IgD-negative memory B cell (primary cell): ENCODE measurements at regions not wholly inside any gene's neighbourhood (a gene's known extent, or its start where the extent isn't known, plus 50 kb on each side); places are given as distances from the start of the nearest gene placed in this dataset.
"Not testable (repeated sequence)": the region's sequence is repeated elsewhere in the genome, so short reads cannot be mapped to it uniquely, and the experiment has no call there.

Source experiments
- H3K27ac Mint-ChIP-seq, 3 donors: one replicate each; pipeline ENCODE4 v1.8.0; 2020 to 2022; ENCODE audit warnings: mild to moderate bottlenecking in 3 of 3, mixed read lengths in 3 of 3, moderate library complexity in 1 of 3
- H3K27me3 Mint-ChIP-seq: one replicate; pipeline ENCODE4 v1.8.0; 2021; ENCODE audit warnings: mixed read lengths
- H3K36me3 Mint-ChIP-seq: one replicate; pipeline ENCODE4 v1.8.0; 2020; ENCODE audit warnings: mild to moderate bottlenecking, mixed read lengths
- H3K4me1 Mint-ChIP-seq, 3 donors: one replicate each; pipeline ENCODE4 v1.8.0; 2020 to 2022; ENCODE audit warnings: mixed read lengths in 3 of 3, mild to moderate bottlenecking in 1 of 3
- H3K4me3 Mint-ChIP-seq, 4 donors: one replicate each; pipeline ENCODE4 v1.8.0; 2020 to 2022; ENCODE audit warnings: mild to moderate bottlenecking in 4 of 4, mixed read lengths in 4 of 4, moderate library complexity in 3 of 4
- H3K9me3 Mint-ChIP-seq, 3 donors: one replicate each; pipeline ENCODE4 v1.8.0; 2020 to 2021; ENCODE audit warnings: mixed read lengths in 3 of 3, mild to moderate bottlenecking in 1 of 3

- Mint-ChIP-seq H3K4me3 (no peak overlapping the region), H3K27ac (no peak overlapping the region), H3K4me1 (peaks cover 4 to 5% (median 4%) of the 10 kb centered on the region in 3 donors), H3K27me3 (no peaks in the 10 kb centered on the region), H3K36me3 (no peaks in the 10 kb centered on the region), H3K9me3 (no peaks in the 10 kb centered on the region)
Observed at GRCh38 chr16:11412175-11412904, 67.1 kb downstream of the RMI2 start.

DNA sequence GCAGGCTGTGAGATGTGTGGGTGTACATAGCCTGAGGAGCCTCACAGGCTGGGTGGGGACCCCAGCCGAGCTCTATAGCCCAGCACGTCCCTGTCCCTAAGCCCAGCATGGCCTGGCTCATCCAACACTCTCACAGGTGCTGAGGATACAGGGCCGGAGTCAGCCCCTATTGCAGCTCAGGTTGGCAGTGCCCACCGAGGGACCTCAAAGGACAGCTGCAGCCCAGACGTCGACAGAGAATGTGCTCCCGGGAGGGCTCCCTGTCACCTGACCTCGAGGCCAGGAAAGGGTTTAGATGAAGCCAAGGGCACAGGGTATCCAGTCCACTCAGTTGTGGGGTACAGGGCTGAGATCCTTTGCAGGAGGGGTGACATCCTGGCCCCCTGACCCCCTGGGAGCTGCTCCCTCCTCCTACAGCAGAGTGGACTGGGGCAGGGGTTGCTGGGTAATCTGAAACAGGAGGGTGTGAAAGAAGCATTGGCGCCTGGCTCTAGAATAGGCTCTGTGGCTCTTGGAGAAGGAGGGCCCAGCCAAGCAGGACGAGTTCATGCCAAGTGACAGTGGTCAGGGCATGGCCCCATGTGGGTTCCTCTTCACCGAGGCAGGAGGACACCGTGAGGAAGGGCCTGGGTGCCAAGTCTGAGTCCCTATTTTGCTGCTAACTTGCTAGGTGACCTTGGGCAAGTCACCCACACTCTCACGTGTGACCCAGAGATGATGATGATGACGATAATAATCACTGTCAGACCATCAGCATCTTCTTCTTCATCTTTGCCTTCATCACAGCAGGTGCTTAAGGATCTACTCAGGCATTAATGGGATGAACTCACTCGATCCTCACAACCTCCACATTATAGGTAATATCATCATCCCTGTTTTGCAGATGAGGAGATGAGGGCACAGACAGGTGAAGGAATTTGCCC, 68.0 kb downstream of the RMI2 start:
- H3K4me3 Mint-ChIP-seq, result no peak overlapping the region
- peaks cover 0 to 1% (median 0%) of the 10 kb centered on the region in 3 donors for H3K4me1 Mint-ChIP-seq
- no peaks in the 10 kb centered on the region for H3K27me3 Mint-ChIP-seq
- no peaks in the 10 kb centered on the region for H3K9me3 Mint-ChIP-seq
- no peak overlapping the region for H3K27ac Mint-ChIP-seq
- no peaks in the 10 kb centered on the region for H3K36me3 Mint-ChIP-seq

- Mint-ChIP-seq H3K9me3 (no peaks in the 10 kb centered on the region), H3K27ac (no peak overlapping the region), H3K4me1 (no peaks in the 10 kb centered on the region), H3K27me3 (no peaks in the 10 kb centered on the region), H3K36me3 (no peaks in the 10 kb centered on the region), H3K4me3 (no peak overlapping the region)
Observed at GRCh38 chr16:11413907-11414595, 68.8 kb downstream of the RMI2 start.

DNA sequence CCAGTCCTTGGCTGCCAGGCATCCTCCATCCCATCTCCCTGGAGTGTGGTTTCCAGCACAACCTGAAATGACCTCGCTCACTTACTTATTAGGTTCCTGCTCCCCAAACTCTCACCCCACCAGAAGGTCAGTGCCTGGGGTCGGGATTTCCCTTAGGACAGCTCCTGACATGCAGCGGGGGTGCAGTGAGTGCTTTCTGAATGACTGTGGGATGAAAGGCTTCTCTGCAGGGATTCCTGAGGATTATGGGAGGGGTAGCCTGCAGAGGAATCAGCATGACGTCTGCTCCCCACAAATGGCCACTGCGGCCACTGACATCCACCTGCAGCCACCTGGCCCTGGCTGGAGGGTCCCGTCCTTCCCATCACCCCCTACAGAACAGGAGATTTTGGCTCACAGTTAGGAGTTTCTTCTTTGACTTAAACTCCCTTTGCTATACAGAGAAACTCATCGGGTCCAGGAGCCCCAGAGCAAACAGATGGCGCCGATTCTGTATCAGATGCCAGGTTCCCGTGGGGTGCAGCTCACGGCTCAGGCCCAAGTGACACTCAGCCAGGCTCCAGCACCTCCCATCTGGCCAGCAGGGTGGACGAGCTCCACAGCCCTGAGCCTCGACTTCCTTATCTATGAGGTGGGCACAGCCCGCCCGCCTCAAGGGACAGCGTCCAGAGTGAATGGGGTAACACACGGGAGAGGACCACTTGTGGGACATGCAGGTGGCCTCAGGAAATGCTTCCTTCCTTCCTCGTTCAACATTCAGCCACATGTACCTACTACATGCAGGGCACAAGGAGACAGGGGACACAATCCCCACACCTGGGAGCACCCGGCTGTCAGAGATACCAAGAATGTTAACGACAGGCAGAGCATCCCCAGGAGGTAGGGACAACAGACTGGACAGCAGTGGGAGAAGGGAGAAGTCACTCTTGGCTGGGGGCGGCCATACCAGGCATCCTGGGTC, 69.8 kb downstream of the RMI2 start:
- Mint-ChIP-seq H3K27me3 (no peaks in the 10 kb centered on the region), H3K9me3 (no peaks in the 10 kb centered on the region), H3K36me3 (no peaks in the 10 kb centered on the region), H3K4me3 (no peak overlapping the region), H3K4me1 (no peaks in the 10 kb centered on the region), H3K27ac (no peak overlapping the region)

DNA sequence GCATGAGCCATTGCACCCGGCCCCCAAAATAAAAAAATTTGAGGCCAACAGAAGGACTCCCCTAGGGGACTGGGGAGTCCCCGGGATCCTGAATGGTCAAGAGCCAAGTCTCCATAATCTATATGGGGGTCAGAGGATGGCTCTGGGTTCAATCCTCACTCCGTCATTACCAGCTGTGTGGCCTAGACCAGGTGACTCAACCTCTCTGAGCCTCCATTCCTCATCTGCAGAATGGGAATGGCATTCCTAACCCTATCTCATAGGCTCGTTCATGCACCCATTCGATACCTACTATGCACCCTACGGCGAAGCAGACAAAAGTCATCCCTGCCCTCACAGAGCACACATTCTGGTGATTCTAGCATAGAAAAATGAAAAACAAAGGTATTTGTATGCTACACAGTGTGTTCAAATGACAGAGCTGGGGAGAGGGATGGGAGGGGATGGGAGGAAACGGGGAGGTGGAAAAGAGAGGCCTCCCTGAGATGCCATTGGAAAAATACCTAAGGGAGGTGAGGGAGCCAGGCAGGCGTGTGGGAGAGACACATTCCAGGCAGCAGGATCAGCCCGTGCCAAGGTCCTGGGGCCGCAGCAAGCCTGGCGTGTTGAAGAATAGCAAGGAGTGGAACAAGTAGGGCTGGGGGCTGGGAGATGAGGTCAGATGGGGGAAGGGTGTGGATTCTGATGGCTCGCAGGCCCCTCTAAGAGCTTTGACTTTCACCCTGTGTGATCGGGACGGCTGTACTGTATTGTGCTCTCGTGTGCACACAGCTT, 71.2 kb downstream of the RMI2 start:
- Mint-ChIP-seq H3K36me3 (no peaks in the 10 kb centered on the region), H3K27ac (no peak overlapping the region), H3K27me3 (no peaks in the 10 kb centered on the region), H3K4me1 (no peaks in the 10 kb centered on the region), H3K9me3 (no peaks in the 10 kb centered on the region), H3K4me3 (no peak overlapping the region)

DNA sequence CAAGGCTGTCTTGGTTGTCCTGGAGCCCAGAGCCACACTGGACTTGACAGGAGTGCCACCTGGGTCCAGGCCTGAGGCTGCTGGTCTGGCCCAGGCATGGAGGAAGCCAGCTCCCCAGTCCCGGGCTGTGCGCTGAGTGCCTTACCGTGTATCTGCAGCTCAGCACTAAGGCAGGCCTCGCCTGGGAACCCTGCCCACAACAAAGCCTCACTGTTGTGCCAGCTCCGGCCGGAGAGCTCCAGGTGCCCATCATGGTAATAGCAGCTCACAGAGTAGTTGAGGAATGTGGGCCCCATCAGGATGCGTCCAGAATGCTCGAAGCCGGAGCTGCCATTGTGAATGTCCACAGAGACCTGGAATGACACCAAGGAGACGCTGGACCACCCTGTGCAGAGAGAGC, 72.2 kb downstream of the RMI2 start:
- Mint-ChIP-seq H3K27ac (no peak overlapping the region), H3K36me3 (no peaks in the 10 kb centered on the region), H3K4me3 (no peak overlapping the region), H3K9me3 (peaks cover 0 to 2% (median 0%) of the 10 kb centered on the region in 3 donors), H3K4me1 (no peaks in the 10 kb centered on the region), H3K27me3 (peaks cover 2% of the 10 kb centered on the region)

DNA sequence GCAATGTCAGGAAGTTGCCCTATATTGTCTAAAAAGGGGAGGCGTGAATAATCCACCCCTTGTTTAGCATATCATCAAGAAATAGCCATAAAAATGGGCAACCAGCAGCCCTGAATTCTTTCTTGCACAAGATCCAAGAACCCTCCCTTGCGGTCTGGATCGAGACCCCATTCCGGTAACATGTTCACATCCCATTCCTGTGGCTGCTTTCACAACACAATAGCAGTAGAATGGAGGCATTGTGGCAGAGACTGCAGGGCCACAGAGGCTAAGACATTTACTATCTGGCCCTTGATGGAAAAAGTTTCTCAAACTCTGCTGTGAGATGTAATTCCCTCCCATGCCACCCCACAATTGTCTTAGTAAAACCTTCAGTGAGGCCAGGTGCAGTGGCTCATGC, 73.2 kb downstream of the RMI2 start:
- H3K4me1 Mint-ChIP-seq, result no peaks in the 10 kb centered on the region
- no peak overlapping the region for H3K4me3 Mint-ChIP-seq
- peaks cover 0 to 2% (median 0%) of the 10 kb centered on the region in 3 donors for H3K9me3 Mint-ChIP-seq
- no peaks in the 10 kb centered on the region for H3K36me3 Mint-ChIP-seq
- peaks cover 2% of the 10 kb centered on the region for H3K27me3 Mint-ChIP-seq
- no peak overlapping the region for H3K27ac Mint-ChIP-seq

- H3K4me3 Mint-ChIP-seq, H3K27me3 Mint-ChIP-seq, H3K9me3 Mint-ChIP-seq, H3K36me3 Mint-ChIP-seq, H3K27ac Mint-ChIP-seq, H3K4me1 Mint-ChIP-seq: not testable (repeated sequence)
Observed at GRCh38 chr16:11420067-11420466, 74.8 kb downstream of the RMI2 start.

DNA sequence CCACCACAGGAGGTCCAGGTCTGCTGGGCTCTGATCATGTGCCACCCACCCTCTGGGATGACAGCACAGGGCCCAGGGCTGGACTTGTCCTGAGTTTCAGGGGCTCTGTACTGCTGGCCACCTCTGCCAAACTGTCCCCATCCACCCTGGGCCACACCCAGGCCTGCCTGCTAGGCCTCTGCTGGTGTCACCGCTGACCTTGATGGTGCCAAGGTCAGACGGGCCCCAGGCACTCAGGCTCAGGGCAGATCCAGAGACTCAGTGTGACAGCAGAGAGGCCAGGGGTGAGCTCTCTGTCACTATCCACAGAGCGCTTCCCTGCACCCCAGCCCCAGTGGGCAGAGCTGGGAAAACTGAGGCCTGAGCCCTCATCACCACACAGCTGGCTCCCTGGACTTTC, 75.6 kb downstream of the RMI2 start:
- H3K27ac Mint-ChIP-seq, result peak overlapping the region in 1 of 3 donors; percentile 76
- no peak overlapping the region for H3K4me3 Mint-ChIP-seq
- peaks cover 0 to 2% (median 0%) of the 10 kb centered on the region in 3 donors for H3K9me3 Mint-ChIP-seq
- H3K4me1 Mint-ChIP-seq, result no peaks in the 10 kb centered on the region
- H3K27me3 Mint-ChIP-seq, result peaks cover 2% of the 10 kb centered on the region
- H3K36me3 Mint-ChIP-seq, result no peaks in the 10 kb centered on the region

DNA sequence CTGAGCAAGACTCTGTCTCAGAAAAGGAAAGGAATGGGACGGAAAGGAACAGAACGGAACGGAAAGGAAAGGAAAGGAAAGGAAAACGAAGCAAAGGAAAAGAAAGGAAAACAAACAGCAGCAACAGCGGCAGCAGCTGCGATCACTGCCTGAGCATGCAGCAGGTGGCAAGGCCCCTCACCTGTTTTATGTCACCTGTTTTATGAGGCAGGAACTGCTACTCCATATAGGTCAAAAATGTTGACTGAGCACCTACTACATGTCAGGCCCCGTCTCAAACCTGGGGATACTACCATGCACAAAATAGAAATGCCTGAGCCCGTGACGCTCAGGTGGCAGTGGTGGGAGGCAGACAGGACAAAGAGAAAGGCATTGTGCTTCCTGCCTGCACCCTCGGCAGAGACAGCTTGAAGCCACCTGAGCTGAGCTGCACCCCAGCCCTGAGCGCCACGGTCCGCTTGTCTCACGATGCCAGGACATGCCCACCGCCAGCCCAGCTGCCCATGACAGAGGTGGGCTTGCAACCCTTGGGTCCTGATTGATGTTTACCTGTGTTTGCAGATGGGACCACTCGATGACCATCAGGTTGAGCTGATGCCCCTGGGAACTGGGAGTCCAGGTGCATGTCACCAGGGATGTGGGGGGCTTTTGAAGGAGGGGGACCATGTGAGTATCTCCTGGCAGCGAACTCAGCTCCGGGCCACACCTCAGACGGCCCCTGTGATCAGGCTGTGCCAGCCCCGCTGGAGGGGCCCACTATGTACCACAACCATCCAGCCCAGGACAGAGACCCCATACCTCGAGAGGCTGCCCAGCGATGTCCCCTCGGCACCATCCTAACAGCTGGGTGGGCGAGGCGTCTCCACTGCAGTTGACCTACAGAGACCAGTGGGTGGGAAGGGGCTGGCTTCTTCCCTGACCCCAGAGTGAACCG, 77.4 kb downstream of the RMI2 start:
- Mint-ChIP-seq H3K27me3 (peaks cover 2% of the 10 kb centered on the region), H3K4me3 (no peak overlapping the region), H3K36me3 (peaks cover 4% of the 10 kb centered on the region), H3K9me3 (peaks cover 0 to 2% (median 0%) of the 10 kb centered on the region in 3 donors), H3K4me1 (no peaks in the 10 kb centered on the region), H3K27ac (peak overlapping the region in 1 of 3 donors; percentile 53)

DNA sequence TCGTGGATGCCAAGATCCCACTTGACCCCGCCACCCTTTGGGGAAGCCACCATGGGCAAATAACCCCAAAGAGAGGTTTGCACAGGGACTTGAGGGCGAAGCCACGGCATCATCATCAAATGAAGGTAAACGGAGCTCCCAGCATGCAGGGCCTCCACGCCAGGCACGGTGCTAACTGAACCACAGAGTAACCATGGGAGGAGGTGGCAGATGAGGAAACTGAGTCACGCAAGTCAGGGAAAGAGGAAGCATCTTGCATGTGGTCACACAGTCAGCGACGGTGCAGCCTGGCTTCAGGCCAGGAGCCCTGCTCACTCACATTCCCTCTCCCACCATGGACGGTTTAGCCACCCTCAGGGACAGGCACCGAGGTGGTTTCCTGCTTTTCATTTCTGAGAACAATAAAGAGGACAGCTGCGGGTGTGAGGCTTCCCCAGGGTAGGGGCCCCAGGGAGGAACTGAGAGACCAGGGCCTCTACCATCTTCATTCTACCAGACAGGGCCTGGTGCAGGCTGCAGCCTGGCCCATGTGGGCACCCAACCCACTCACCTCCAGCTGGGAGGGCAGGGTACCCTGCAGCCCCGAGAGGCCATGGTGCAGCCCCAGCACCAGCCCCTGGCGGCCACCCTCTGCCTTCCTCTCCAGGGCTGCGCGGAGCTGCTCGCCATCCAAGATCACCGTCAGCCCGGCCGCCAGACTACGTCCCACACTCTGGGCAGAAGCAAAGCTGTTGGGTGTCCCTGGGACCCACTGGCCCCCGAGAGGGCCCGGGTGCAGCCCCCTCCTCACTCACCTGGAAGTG, 78.3 kb downstream of the RMI2 start:
- Mint-ChIP-seq H3K4me3 (no peak overlapping the region), H3K9me3 (peaks cover 0 to 2% (median 0%) of the 10 kb centered on the region in 3 donors), H3K4me1 (peaks cover 0 to 1% (median 0%) of the 10 kb centered on the region in 3 donors), H3K36me3 (peaks cover 4% of the 10 kb centered on the region), H3K27ac (no peak overlapping the region), H3K27me3 (peaks cover 2% of the 10 kb centered on the region)

DNA sequence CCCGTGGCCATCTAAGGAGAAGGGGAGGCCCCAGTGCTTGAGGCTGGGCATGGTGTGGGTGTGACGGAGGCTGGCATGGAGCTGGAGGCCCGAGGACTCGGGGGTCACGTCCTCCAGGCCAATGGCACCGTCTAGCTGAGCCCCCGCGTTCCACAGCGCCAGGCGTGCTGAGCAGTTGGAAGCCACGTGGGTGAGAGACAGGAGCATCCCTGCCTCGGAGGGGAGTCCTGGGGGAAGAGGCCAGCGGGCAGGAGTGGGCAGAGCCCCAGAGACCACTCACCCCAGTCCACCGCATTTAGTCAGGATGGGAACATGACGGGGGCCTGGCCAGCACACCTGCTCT, 78.8 kb downstream of the RMI2 start:
- H3K4me3 Mint-ChIP-seq, result no peak overlapping the region
- peaks cover 2% of the 10 kb centered on the region for H3K27me3 Mint-ChIP-seq
- peaks cover 0 to 1% (median 0%) of the 10 kb centered on the region in 3 donors for H3K4me1 Mint-ChIP-seq
- H3K9me3 Mint-ChIP-seq, result peaks cover 0 to 2% (median 0%) of the 10 kb centered on the region in 3 donors
- H3K27ac Mint-ChIP-seq, result no peak overlapping the region
- peaks cover 4% of the 10 kb centered on the region for H3K36me3 Mint-ChIP-seq
